KBM-7 (cell line): ENCODE measurements at regions not wholly inside any gene's neighbourhood (a gene's known extent, or its start where the extent isn't known, plus 50 kb on each side); places are given as distances from the start of the nearest gene placed in this dataset.

Source experiments
- DNase-seq: peaks from one replicate; pipeline ENCODE4 v3.0.0-alpha.2; 2015
- in situ Hi-C: fragments of 300-500 bp; cut with MboI; formaldehyde crosslinking; loops from 2 replicates; pipeline ENCODE4 v1.14.3; 2020; ENCODE audit warnings: low sequenced_read_pairs, low pct_unique_long_range_greater_than_20kb, mixed read lengths

GRCh38 chr21:38995731-38996130 lies 187.5 kb downstream of the PSMG1 start:
- no peak for DNase-seq
- in situ Hi-C loops, result no loop called here

GRCh38 chr21:38995071-38995669 lies 188.1 kb downstream of the PSMG1 start:
- DNase-seq, result no peak
- in situ Hi-C loops, result no loop called here

- in situ Hi-C loops, result no loop called here
- DNase-seq, result no peak
Observed at GRCh38 chr21:38994042-38994441, 188.3 kb downstream of the ETS2 start.

- in situ Hi-C loops, result no loop called here
- no peak for DNase-seq
Observed at GRCh38 chr21:38993561-38993960, 187.8 kb downstream of the ETS2 start.

GRCh38 chr21:38992737-38993136 lies 187.0 kb downstream of the ETS2 start:
- in situ Hi-C loops, result no loop called here
- DNase-seq, result no peak

GRCh38 chr21:38990424-38990794 lies 184.7 kb downstream of the ETS2 start:
- in situ Hi-C loops, result no loop called here

GRCh38 chr21:38989745-38990423 lies 184.2 kb downstream of the ETS2 start:
- in situ Hi-C loops, result no loop called here
- no peak for DNase-seq

More at GRCh38 chr21:38990424-38990794, 184.7 kb downstream of the ETS2 start:
- DNase-seq, result no peak

- DNase-seq, result no peak
- in situ Hi-C loops, result no loop called here
Observed at GRCh38 chr21:38989379-38989744, 183.6 kb downstream of the ETS2 start.

- in situ Hi-C loops, result no loop called here
- DNase-seq, result no peak
Observed at GRCh38 chr21:38988509-38989378, 183.0 kb downstream of the ETS2 start.

GRCh38 chr21:38987633-38988508 lies 182.1 kb downstream of the ETS2 start:
- in situ Hi-C loops, result no loop called here
- DNase-seq, result no peak

- no peak for DNase-seq
- in situ Hi-C loops, result no loop called here
Observed at GRCh38 chr21:38986806-38987632, 181.3 kb downstream of the ETS2 start.

- in situ Hi-C loops, result no loop called here
- DNase-seq, result no peak
Observed at GRCh38 chr21:38986406-38986805, 180.7 kb downstream of the ETS2 start.

GRCh38 chr21:38985568-38986378 lies 180.0 kb downstream of the ETS2 start:
- in situ Hi-C loops, result no loop called here
- DNase-seq, result peak; percentile 99

GRCh38 chr21:38984982-38985567 lies 179.3 kb downstream of the ETS2 start:
- in situ Hi-C loops, result no loop called here
- DNase-seq, result peak; percentile 97

- DNase-seq, result no peak
- in situ Hi-C loops, result no loop called here
Observed at GRCh38 chr21:38984568-38984967, 178.8 kb downstream of the ETS2 start.

- in situ Hi-C loops, result no loop called here
Observed at GRCh38 chr21:38983560-38983959, 177.8 kb downstream of the ETS2 start.

GRCh38 chr21:38982804-38983203 lies 177.1 kb downstream of the ETS2 start:
- DNase-seq, result no peak
- in situ Hi-C loops, result no loop called here

More at GRCh38 chr21:38983560-38983959, 177.8 kb downstream of the ETS2 start:
- DNase-seq, result no peak
